K562 (cell line): ENCODE measurements at regions not wholly inside any gene's neighbourhood (a gene's known extent, or its start where the extent isn't known, plus 50 kb on each side); places are given as distances from the start of the nearest gene placed in this dataset.

ENCODE experiments used
- ATAC-seq: fragments of 200-7000 bp; cut with Tn5 transposase; 3 replicates; pipeline ENCODE4 v1.9.1; 2020; ENCODE audit warnings: moderate library complexity
- BruUV-seq: library from RNA; stranded (reverse); fragments of 400-500 nt; replicated peaks from 2 replicates; lab custom pipeline; 2021; lab: Mats Ljungman, UMichigan
- CTCF ChIA-PET: fragments of 300-600 bp; formaldehyde crosslinking; extraction: SDS; loops from one replicate; lab custom pipeline; 2021; ENCODE audit warnings: low intra/inter-chr PET ratio; lab: Yijun Ruan, JAX
- POLR2A ChIA-PET: fragments of 300-600, 350-650 bp; sonication (Branson Sonifier 250); formaldehyde crosslinking; extraction: SDS; loops from one replicate; lab custom pipeline; 2021; ENCODE audit warnings: antibody characterized with exemption, inconsistent platforms; lab: Yijun Ruan, JAX
- DNase-seq, 4 experiments: peaks; one replicate each; pipeline versions ENCODE4 v3.0.0 to v3.0.0-alpha.2; 2011 to 2018; ENCODE audit warnings: low spot score in 3 of 4, mixed read lengths in 3 of 4; ENCODE audit errors: extremely low read depth in 1 of 4
- FAIRE-seq: peaks from 2 replicates; lab custom pipeline; 2011; peaks lifted over from hg19 to GRCh38; lab: Jason Lieb, UNC
- H2AFZ ChIP-seq: 2 replicates; pipeline ENCODE4 v1.6.0; 2011; ENCODE audit warnings: low read depth, low read length, control low read depth, inconsistent platforms
- H3K27ac ChIP-seq: fragments of 200-600 bp; 3 replicates; pipeline ENCODE4 v1.8.0; 2011; ENCODE audit warnings: low read depth, mild to moderate bottlenecking, control low read depth, inconsistent platforms, low read length, moderate library complexity, mixed read lengths; ENCODE audit errors: extremely low read depth
- H3K27me3 ChIP-seq, 2 experiments: fragments of 300-600 bp in 1 of 2; 2 replicates in 1 of 2; 3 replicates in 1 of 2; pipeline versions ENCODE4 v1.6.0 to v1.8.0; 2011; ENCODE audit warnings: inconsistent platforms in 2 of 2, low read length in 2 of 2, mild to moderate bottlenecking in 1 of 2, mixed read lengths in 1 of 2, moderate library complexity in 1 of 2; ENCODE audit not compliant: control insufficient read depth in 2 of 2, insufficient read depth in 2 of 2
- H3K36me3 ChIP-seq: fragments of 300-600 bp; 3 replicates; pipeline ENCODE4 v1.8.0; 2011; ENCODE audit warnings: mild to moderate bottlenecking, low read length, inconsistent platforms; ENCODE audit not compliant: control insufficient read depth, insufficient read depth
- H3K4me1 ChIP-seq, 2 experiments: fragments of 200-600 bp in 1 of 2; replicated peaks in 1 of 2; 2 replicates in 1 of 2; 3 replicates in 1 of 2; pipeline versions ENCODE4 v1.5.1 to v1.8.0; 2011; ENCODE audit warnings: inconsistent platforms in 2 of 2, low read length in 2 of 2, mild to moderate bottlenecking in 1 of 2, mixed read lengths in 1 of 2, moderate library complexity in 1 of 2; ENCODE audit not compliant: control insufficient read depth in 2 of 2, insufficient read depth in 2 of 2
- H3K4me2 ChIP-seq: 2 replicates; pipeline ENCODE4 v1.6.1; 2011; ENCODE audit warnings: low read length, control low read depth, inconsistent platforms, mixed read lengths; ENCODE audit not compliant: insufficient read depth
- H3K4me3 ChIP-seq: fragments of 200-600 bp; sonication (generic), shearing (Covaris generic); 2 replicates; pipeline ENCODE4 v1.5.1; 2016; ENCODE audit warnings: control low read depth, inconsistent platforms
- H3K79me2 ChIP-seq: fragments of 200-600 bp; 3 replicates; pipeline ENCODE4 v1.8.0; 2011; ENCODE audit warnings: low read length, inconsistent platforms; ENCODE audit not compliant: control insufficient read depth, insufficient read depth
- H3K9ac ChIP-seq, 2 experiments: 2 replicates each; pipeline versions ENCODE4 v1.6.0 to v1.6.1; 2011; ENCODE audit warnings: low read depth in 2 of 2, low read length in 2 of 2, control low read depth in 1 of 2, inconsistent platforms in 1 of 2, mild to moderate bottlenecking in 1 of 2, mixed read lengths in 1 of 2; ENCODE audit not compliant: insufficient read depth in 1 of 2
- H3K9me1 ChIP-seq: one replicate; pipeline ENCODE4 v1.6.0; 2011; ENCODE audit warnings: inconsistent platforms, mild to moderate bottlenecking, low read length, moderate library complexity; ENCODE audit not compliant: control insufficient read depth, insufficient read depth
- H3K9me3 ChIP-seq: replicated peaks from 2 replicates; pipeline ENCODE4 v1.5.1; 2011; ENCODE audit warnings: low read depth, low read length, inconsistent platforms; ENCODE audit not compliant: control insufficient read depth, insufficient read depth
- H4K20me1 ChIP-seq: replicated peaks from 2 replicates; pipeline ENCODE4 v1.6.1; 2011; ENCODE audit warnings: low read length, inconsistent platforms, mixed read lengths; ENCODE audit not compliant: control insufficient read depth, insufficient read depth
- EP400 ChIP-seq: fragments of 450-650 bp; IDR thresholded peaks from 2 replicates; pipeline ENCODE4 v1.6.1; 2017; ENCODE audit warnings: antibody characterized with exemption, mild to moderate bottlenecking, moderate library complexity
- KDM4B ChIP-seq, 2 experiments: fragments of 450-650 bp in 1 of 2; sonication (generic) in 1 of 2; IDR thresholded peaks; 2 replicates each; pipeline ENCODE4 v1.6.1; 2016 to 2017; ENCODE audit warnings: borderline replicate concordance in 2 of 2, antibody characterized with exemption in 1 of 2, low read depth in 1 of 2, mild to moderate bottlenecking in 1 of 2
- MLLT1 ChIP-seq, 2 experiments: fragments of 450-650 bp; IDR thresholded peaks; 2 replicates each; pipeline ENCODE4 v1.6.1; 2016
- REST ChIP-seq, 2 experiments: fragments of 450-650 bp; formaldehyde crosslinking in 1 of 2; IDR thresholded peaks; 2 replicates each; pipeline versions ENCODE4 v1.4.0 to v1.6.1; 2014 to 2020; ENCODE audit warnings: mild to moderate bottlenecking in 2 of 2, borderline replicate concordance in 1 of 2, low read depth in 1 of 2
- STAT6 ChIP-seq: sonication (generic); formaldehyde crosslinking; IDR thresholded peaks from 2 replicates; pipeline ENCODE4 v1.8.1; 2023; ENCODE audit warnings: mild to moderate bottlenecking, missing genetic modification reagents
- XRCC3 ChIP-seq: fragments of 450-650 bp; IDR thresholded peaks from 2 replicates; pipeline ENCODE4 v1.6.1; 2017; ENCODE audit warnings: mild to moderate bottlenecking, moderate library complexity
- ZBED1 ChIP-seq: IDR thresholded peaks from 2 replicates; pipeline ENCODE4 v1.6.1; 2014
- WGBS: fragments of 100-300 bp; shearing (Covaris generic); methylation state at CpG from one replicate; pipeline ENCODE4 v1.1.6; 2016; ENCODE audit warnings: low coverage, mixed read lengths; ENCODE audit not compliant: insufficient coverage; ENCODE audit errors: missing lambda C conversion rate; 5-methylcytosine and 5-hydroxymethylcytosine counted together
- in situ Hi-C: fragments of 300-500 bp; cut with MboI; formaldehyde crosslinking; loops from 4 replicates; pipeline ENCODE4 v1.15.0; 2018; ENCODE audit warnings: inconsistent platforms, mixed read lengths
- intact Hi-C: fragments of 100-400 bp; cut with micrococcal nuclease; formaldehyde crosslinking; loops from 2 replicates; pipeline ENCODE4 v1.14.2; 2022

GRCh38 chr2:41197781-41198180 lies 745.9 kb upstream of the SLC8A1 start:
- no peaks in the 10 kb centered on the region for H3K4me1 ChIP-seq
- ATAC-seq (no peak), DNase-seq (no peak), FAIRE-seq (no peak)
- no peak overlapping the region for H3K4me3 ChIP-seq
- no peaks in the 10 kb centered on the region for H3K79me2 ChIP-seq
- no peak overlapping the region for H3K4me2 ChIP-seq
- H3K9ac ChIP-seq, result no peak overlapping the region
- ChIA-PET CTCF (no interaction called here), POLR2A (no interaction called here)
- H3K36me3 ChIP-seq, result no peaks in the 10 kb centered on the region
- H3K27me3 ChIP-seq, result no peaks in the 10 kb centered on the region
- intact Hi-C loops, result no loop called here
- H3K9me3 ChIP-seq, result no peaks in the 10 kb centered on the region; the same call in 1 of the 2 replicates
- H4K20me1 ChIP-seq, result no peaks in the 10 kb centered on the region
- H2AFZ ChIP-seq, result no peak overlapping the region
- in situ Hi-C loops, result no loop called here
- no peak overlapping the region for H3K27ac ChIP-seq
- WGBS, result 3% methylated on average over 4 of the region's 4 CpGs
- H3K9me1 ChIP-seq, result no peaks in the 10 kb centered on the region
- no TSS peak for BruUV-seq
- TF ChIP-seq MLLT1 (IDR thresholded peaks at IDR 0.05) (no peak), ZBED1 (no peak), EP400 (no peak), KDM4B (IDR thresholded peaks at IDR 0.05; ENCODE audit: borderline replicate concordance in 2 of 2, low read depth in 1 of 2) (no peak), XRCC3 (no peak), STAT6 (CRISPR knock-in tag) (no peak), REST (IDR thresholded peaks at IDR 0.05; ENCODE audit: borderline replicate concordance) (0 out of 2 replicates have a peak, but pooled peaks have one; percentile 12), REST (CRISPR knock-in tag; IDR thresholded peaks at IDR 0.05; ENCODE audit: low read depth) (no peak)
